SK-N-SH treated with all-trans-retinoic acid at 6 μM for 48 hours (cell line): ENCODE measurements at regions not wholly inside any gene's neighbourhood (a gene's known extent, or its start where the extent isn't known, plus 50 kb on each side); places are given as distances from the start of the nearest gene placed in this dataset.

Source experiments
- ARNTL ChIP-seq: fragments of 450-650 bp; formaldehyde crosslinking; IDR thresholded peaks from 2 replicates; pipeline ENCODE4 v1.5.0; 2020; ENCODE audit warnings: low read depth, mild to moderate bottlenecking, moderate library complexity, borderline replicate concordance
- BACH2 ChIP-seq: fragments of 250-450 bp; sonication (Bioruptor Pico); IDR thresholded peaks from 2 replicates; pipeline ENCODE4 v1.9.0; 2021; ENCODE audit warnings: mild to moderate bottlenecking, borderline replicate concordance
- CSDC2 ChIP-seq: fragments of 250-450 bp; sonication (Bioruptor Pico); IDR thresholded peaks from 2 replicates; pipeline ENCODE4 v1.5.0; 2020; ENCODE audit warnings: mild to moderate bottlenecking, moderate library complexity
- GLIS3 ChIP-seq: fragments of 250-450 bp; sonication (Bioruptor Pico); IDR thresholded peaks from 2 replicates; pipeline ENCODE4 v1.5.0; 2020; ENCODE audit warnings: mild to moderate bottlenecking, moderate library complexity
- PPARA ChIP-seq: fragments of 250-450 bp; sonication (Bioruptor Pico); IDR thresholded peaks from 2 replicates; pipeline ENCODE4 v1.5.0; 2020; ENCODE audit warnings: mild to moderate bottlenecking, borderline replicate concordance
- RARB ChIP-seq: fragments of 250-450 bp; sonication (Bioruptor Pico); IDR thresholded peaks from 2 replicates; pipeline ENCODE4 v1.8.0; 2021; ENCODE audit warnings: mild to moderate bottlenecking, moderate library complexity
- TCF4 ChIP-seq: fragments of 250-450 bp; sonication (Bioruptor Pico); IDR thresholded peaks from 2 replicates; pipeline ENCODE4 v1.8.0; 2021; ENCODE audit warnings: mild to moderate bottlenecking, moderate library complexity, borderline replicate concordance
- ZFP3 ChIP-seq: fragments of 250-450 bp; sonication (Bioruptor Pico); IDR thresholded peaks from 2 replicates; pipeline ENCODE4 v1.5.0; 2020; ENCODE audit warnings: mild to moderate bottlenecking, moderate library complexity
- ZNF70 ChIP-seq: fragments of 450-650 bp; formaldehyde crosslinking; IDR thresholded peaks from 2 replicates; pipeline ENCODE4 v1.5.0; 2020; ENCODE audit warnings: mild to moderate bottlenecking, moderate library complexity
- ZNF8 ChIP-seq: fragments of 450-650 bp; formaldehyde crosslinking; IDR thresholded peaks from 2 replicates; pipeline ENCODE4 v1.5.0; 2020; ENCODE audit warnings: mild to moderate bottlenecking, moderate library complexity
- TF ChIP-seq, protein P1 (sequence below): fragments of 250-450 bp; sonication (Bioruptor Pico); IDR thresholded peaks from 2 replicates; pipeline ENCODE4 v1.8.0; 2021; ENCODE audit warnings: low read depth, mild to moderate bottlenecking, moderate library complexity, borderline replicate concordance
- TF ChIP-seq, protein P2 (sequence below): fragments of 250-450 bp; sonication (Bioruptor Pico); IDR thresholded peaks from 2 replicates; pipeline ENCODE4 v1.8.0; 2020; ENCODE audit warnings: mild to moderate bottlenecking, moderate library complexity, borderline replicate concordance
- TF ChIP-seq, protein P3 (sequence below): fragments of 250-450 bp; sonication (Bioruptor Pico); IDR thresholded peaks from 2 replicates; pipeline ENCODE4 v1.5.1; 2020; ENCODE audit warnings: low read depth, mild to moderate bottlenecking, moderate library complexity
- TF ChIP-seq, protein P4 (sequence below): fragments of 250-450 bp; sonication (Bioruptor Pico); IDR thresholded peaks from 2 replicates; pipeline ENCODE4 v1.5.1; 2021; ENCODE audit warnings: mild to moderate bottlenecking, moderate library complexity

DNA sequence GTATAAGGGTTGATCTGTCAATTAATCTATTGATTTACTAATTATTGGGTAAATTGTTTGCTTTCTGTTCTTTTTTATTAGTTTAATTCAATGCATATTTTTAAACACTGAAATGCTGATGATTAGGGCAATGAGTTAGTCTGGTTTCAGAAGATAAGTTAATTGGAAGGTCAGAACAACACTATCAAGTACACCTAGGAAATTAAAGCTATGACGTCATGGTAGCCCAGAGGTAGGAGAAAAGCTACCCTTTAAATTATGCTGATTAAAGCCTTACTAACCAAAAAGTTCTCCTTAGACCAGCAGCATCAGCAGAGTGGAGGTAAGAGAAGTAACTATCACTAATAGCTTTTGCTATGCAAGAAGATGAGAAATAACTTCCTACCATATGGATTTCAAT is 770.4 kb upstream of the ARPP21 start:
- TF ChIP-seq, protein P1, sequence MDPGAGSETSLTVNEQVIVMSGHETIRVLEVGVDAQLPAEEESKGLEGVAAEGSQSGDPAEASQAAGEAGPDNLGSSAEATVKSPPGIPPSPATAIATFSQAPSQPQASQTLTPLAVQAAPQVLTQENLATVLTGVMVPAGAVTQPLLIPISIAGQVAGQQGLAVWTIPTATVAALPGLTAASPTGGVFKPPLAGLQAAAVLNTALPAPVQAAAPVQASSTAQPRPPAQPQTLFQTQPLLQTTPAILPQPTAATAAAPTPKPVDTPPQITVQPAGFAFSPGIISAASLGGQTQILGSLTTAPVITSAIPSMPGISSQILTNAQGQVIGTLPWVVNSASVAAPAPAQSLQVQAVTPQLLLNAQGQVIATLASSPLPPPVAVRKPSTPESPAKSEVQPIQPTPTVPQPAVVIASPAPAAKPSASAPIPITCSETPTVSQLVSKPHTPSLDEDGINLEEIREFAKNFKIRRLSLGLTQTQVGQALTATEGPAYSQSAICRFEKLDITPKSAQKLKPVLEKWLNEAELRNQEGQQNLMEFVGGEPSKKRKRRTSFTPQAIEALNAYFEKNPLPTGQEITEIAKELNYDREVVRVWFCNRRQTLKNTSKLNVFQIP, result no peak
- TF ChIP-seq ZNF70 (CRISPR knock-in tag) (no peak), ZFP3 (CRISPR knock-in tag) (no peak), GLIS3 (CRISPR knock-in tag) (no peak), ARNTL (CRISPR knock-in tag) (no peak), PPARA (CRISPR knock-in tag) (no peak), ZNF8 (CRISPR knock-in tag) (no peak), TCF4 (CRISPR knock-in tag) (no peak), RARB (CRISPR knock-in tag) (no peak), CSDC2 (CRISPR knock-in tag) (no peak), BACH2 (CRISPR knock-in tag) (no peak)
- TF ChIP-seq, protein P2, sequence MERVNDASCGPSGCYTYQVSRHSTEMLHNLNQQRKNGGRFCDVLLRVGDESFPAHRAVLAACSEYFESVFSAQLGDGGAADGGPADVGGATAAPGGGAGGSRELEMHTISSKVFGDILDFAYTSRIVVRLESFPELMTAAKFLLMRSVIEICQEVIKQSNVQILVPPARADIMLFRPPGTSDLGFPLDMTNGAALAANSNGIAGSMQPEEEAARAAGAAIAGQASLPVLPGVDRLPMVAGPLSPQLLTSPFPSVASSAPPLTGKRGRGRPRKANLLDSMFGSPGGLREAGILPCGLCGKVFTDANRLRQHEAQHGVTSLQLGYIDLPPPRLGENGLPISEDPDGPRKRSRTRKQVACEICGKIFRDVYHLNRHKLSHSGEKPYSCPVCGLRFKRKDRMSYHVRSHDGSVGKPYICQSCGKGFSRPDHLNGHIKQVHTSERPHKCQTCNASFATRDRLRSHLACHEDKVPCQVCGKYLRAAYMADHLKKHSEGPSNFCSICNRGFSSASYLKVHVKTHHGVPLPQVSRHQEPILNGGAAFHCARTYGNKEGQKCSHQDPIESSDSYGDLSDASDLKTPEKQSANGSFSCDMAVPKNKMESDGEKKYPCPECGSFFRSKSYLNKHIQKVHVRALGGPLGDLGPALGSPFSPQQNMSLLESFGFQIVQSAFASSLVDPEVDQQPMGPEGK (CRISPR knock-in tag), result no peak
- TF ChIP-seq, protein P3, sequence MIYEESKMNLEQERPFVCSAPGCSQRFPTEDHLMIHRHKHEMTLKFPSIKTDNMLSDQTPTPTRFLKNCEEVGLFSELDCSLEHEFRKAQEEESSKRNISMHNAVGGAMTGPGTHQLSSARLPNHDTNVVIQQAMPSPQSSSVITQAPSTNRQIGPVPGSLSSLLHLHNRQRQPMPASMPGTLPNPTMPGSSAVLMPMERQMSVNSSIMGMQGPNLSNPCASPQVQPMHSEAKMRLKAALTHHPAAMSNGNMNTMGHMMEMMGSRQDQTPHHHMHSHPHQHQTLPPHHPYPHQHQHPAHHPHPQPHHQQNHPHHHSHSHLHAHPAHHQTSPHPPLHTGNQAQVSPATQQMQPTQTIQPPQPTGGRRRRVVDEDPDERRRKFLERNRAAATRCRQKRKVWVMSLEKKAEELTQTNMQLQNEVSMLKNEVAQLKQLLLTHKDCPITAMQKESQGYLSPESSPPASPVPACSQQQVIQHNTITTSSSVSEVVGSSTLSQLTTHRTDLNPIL (CRISPR knock-in tag), result no peak
- TF ChIP-seq, protein P4, sequence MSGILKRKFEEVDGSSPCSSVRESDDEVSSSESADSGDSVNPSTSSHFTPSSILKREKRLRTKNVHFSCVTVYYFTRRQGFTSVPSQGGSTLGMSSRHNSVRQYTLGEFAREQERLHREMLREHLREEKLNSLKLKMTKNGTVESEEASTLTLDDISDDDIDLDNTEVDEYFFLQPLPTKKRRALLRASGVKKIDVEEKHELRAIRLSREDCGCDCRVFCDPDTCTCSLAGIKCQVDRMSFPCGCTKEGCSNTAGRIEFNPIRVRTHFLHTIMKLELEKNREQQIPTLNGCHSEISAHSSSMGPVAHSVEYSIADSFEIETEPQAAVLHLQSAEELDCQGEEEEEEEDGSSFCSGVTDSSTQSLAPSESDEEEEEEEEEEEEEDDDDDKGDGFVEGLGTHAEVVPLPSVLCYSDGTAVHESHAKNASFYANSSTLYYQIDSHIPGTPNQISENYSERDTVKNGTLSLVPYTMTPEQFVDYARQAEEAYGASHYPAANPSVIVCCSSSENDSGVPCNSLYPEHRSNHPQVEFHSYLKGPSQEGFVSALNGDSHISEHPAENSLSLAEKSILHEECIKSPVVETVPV (CRISPR knock-in tag), result no peak
